CD14-positive monocyte (primary cell): ENCODE measurements at regions not wholly inside any gene's neighbourhood (a gene's known extent, or its start where the extent isn't known, plus 50 kb on each side); places are given as distances from the start of the nearest gene placed in this dataset.
"Not testable (repeated sequence)": the region's sequence is repeated elsewhere in the genome, so short reads cannot be mapped to it uniquely, and the experiment has no call there.

Source experiments
- DNase-seq, 3 donors: peaks; one replicate each; pipeline ENCODE4 v3.0.0-alpha.2; 2011 to 2022
- H2AFZ ChIP-seq: 2 replicates; pipeline ENCODE4 v1.6.0; 2012; ENCODE audit warnings: mild to moderate bottlenecking, low read depth, low read length, inconsistent platforms; ENCODE audit not compliant: insufficient read depth, poor library complexity, severe bottlenecking
- H3K27ac ChIP-seq, 2 donors: 1 replicate in 1 of 2; 2 replicates in 1 of 2; pipeline ENCODE4 v1.5.1; 2012 to 2013; ENCODE audit warnings: low read length in 2 of 2, control low read depth in 1 of 2, inconsistent platforms in 1 of 2, low read depth in 1 of 2, mild to moderate bottlenecking in 1 of 2
- H3K27me3 ChIP-seq, 2 donors: one replicate each; pipeline versions ENCODE4 v1.6.0 to v1.6.1; 2011 to 2013; ENCODE audit warnings: low read length in 2 of 2; ENCODE audit not compliant: control insufficient read depth in 2 of 2, insufficient read depth in 2 of 2
- H3K36me3 ChIP-seq, 2 donors: replicated peaks in 1 of 2; 1 replicate in 1 of 2; 2 replicates in 1 of 2; pipeline versions ENCODE4 v1.5.1 to v1.6.1; 2012 to 2013; ENCODE audit warnings: low read length in 2 of 2, control low read depth in 1 of 2, inconsistent platforms in 1 of 2, mild to moderate bottlenecking in 1 of 2; ENCODE audit not compliant: insufficient read depth in 2 of 2, control insufficient read depth in 1 of 2
- H3K4me1 ChIP-seq, 2 donors: 1 replicate in 1 of 2; 2 replicates in 1 of 2; pipeline versions ENCODE4 v1.5.1 to v1.6.1; 2012 to 2013; ENCODE audit warnings: low read length in 2 of 2, control low read depth in 1 of 2, inconsistent platforms in 1 of 2, mild to moderate bottlenecking in 1 of 2, moderate library complexity in 1 of 2; ENCODE audit not compliant: insufficient read depth in 2 of 2, control insufficient read depth in 1 of 2
- H3K4me2 ChIP-seq: replicated peaks from 2 replicates; pipeline ENCODE3; 2012; ENCODE audit warnings: low read length, moderate library complexity, mild to moderate bottlenecking; ENCODE audit not compliant: poor library complexity, severe bottlenecking; ENCODE audit errors: extremely low read depth
- H3K4me3 ChIP-seq, 3 experiments: fragments of 200-600 bp in 1 of 3; sonication (generic) in 1 of 3; replicated peaks in 1 of 3; 1 replicate in 2 of 3; 2 replicates in 1 of 3; pipeline ENCODE4 v1.5.1; 2011 to 2013; ENCODE audit warnings: low read length in 3 of 3, mild to moderate bottlenecking in 3 of 3, control low read depth in 2 of 3, low read depth in 2 of 3, inconsistent platforms in 1 of 3, moderate library complexity in 1 of 3
- H3K79me2 ChIP-seq: 2 replicates; pipeline ENCODE4 v1.6.0; 2012; ENCODE audit warnings: mild to moderate bottlenecking, control low read depth, inconsistent platforms, low read length, moderate library complexity; ENCODE audit not compliant: insufficient read depth
- H3K9ac ChIP-seq: 2 replicates; pipeline ENCODE4 v1.6.0; 2017; ENCODE audit warnings: low read length, mild to moderate bottlenecking; ENCODE audit not compliant: insufficient read depth, poor library complexity, severe bottlenecking
- H3K9me3 ChIP-seq, 2 donors: replicated peaks in 1 of 2; 1 replicate in 1 of 2; 2 replicates in 1 of 2; pipeline versions ENCODE4 v1.5.1 to v1.6.1; 2012 to 2013; ENCODE audit warnings: low read length in 2 of 2, control low read depth in 1 of 2; ENCODE audit not compliant: control insufficient read depth in 1 of 2, insufficient read depth in 1 of 2
- H4K20me1 ChIP-seq: 2 replicates; pipeline ENCODE4 v1.6.0; 2012; ENCODE audit warnings: mild to moderate bottlenecking, low read length, control low read depth, moderate library complexity; ENCODE audit not compliant: insufficient read depth
- H3K27ac Mint-ChIP-seq, 7 donors: one replicate each; pipeline ENCODE4 v1.8.0; 2020; ENCODE audit warnings: mild to moderate bottlenecking in 7 of 7, mixed read lengths in 7 of 7, moderate library complexity in 6 of 7, inconsistent platforms in 2 of 7
- H3K27me3 Mint-ChIP-seq, 3 donors: one replicate each; pipeline ENCODE4 v1.8.0; 2021 to 2022; ENCODE audit warnings: low read depth in 3 of 3, mild to moderate bottlenecking in 3 of 3, mixed read lengths in 3 of 3, moderate library complexity in 3 of 3, inconsistent platforms in 1 of 3
- H3K36me3 Mint-ChIP-seq, 2 donors: one replicate each; pipeline ENCODE4 v1.8.0; 2020; ENCODE audit warnings: mixed read lengths in 2 of 2, inconsistent platforms in 1 of 2, mild to moderate bottlenecking in 1 of 2
- H3K4me1 Mint-ChIP-seq: one replicate; pipeline ENCODE4 v1.8.0; 2020; ENCODE audit warnings: mild to moderate bottlenecking, mixed read lengths
- H3K4me3 Mint-ChIP-seq, 2 donors: one replicate each; pipeline ENCODE4 v1.8.0; 2020; ENCODE audit warnings: mild to moderate bottlenecking in 2 of 2, mixed read lengths in 2 of 2, moderate library complexity in 1 of 2
- H3K9me3 Mint-ChIP-seq, 7 donors: one replicate each; pipeline ENCODE4 v1.8.0; 2020 to 2022; ENCODE audit warnings: mixed read lengths in 7 of 7, mild to moderate bottlenecking in 6 of 7, moderate library complexity in 6 of 7, inconsistent platforms in 2 of 7
- CTCF ChIP-seq: fragments of 200-600 bp; IDR thresholded peaks from one replicate; pipeline ENCODE4 v1.8.0; 2022; ENCODE audit warnings: antibody characterized with exemption, mild to moderate bottlenecking
- WGBS: methylation state at CpG from one replicate; pipeline ENCODE4 v1.1.5; 2013; ENCODE audit warnings: missing lambda C conversion rate; ENCODE audit not compliant: insufficient coverage; 5-methylcytosine and 5-hydroxymethylcytosine counted together
- intact Hi-C, 2 donors: fragments of 100-400 bp; cut with micrococcal nuclease; formaldehyde crosslinking; loops; one replicate each; pipeline versions ENCODE4 v1.15.0 to v1.15.1; 2023

- intact Hi-C loops = no loop called here
- no peak overlapping the region for H3K4me2 ChIP-seq
- Mint-ChIP-seq H3K4me1 (no peaks in the 10 kb centered on the region), H3K4me3 (no peak overlapping the region), H3K27ac (no peak overlapping the region), H3K36me3 (no peaks in the 10 kb centered on the region), H3K9me3 (peaks cover 0 to 8% (median 3%) of the 10 kb centered on the region in 7 donors), H3K27me3 (peaks cover 1 to 4% (median 3%) of the 10 kb centered on the region in 3 donors)
- H4K20me1 ChIP-seq = no peaks in the 10 kb centered on the region
- no peaks in the 10 kb centered on the region for H3K79me2 ChIP-seq
- no peak overlapping the region for H2AFZ ChIP-seq
- no peak overlapping the region for H3K4me3 ChIP-seq
- H3K4me1 ChIP-seq = no peaks in the 10 kb centered on the region
- no peak for DNase-seq
- WGBS = 83% methylated on average over 1 of the region's 2 CpGs
- no peak overlapping the region for H3K27ac ChIP-seq
- H3K36me3 ChIP-seq = no peaks in the 10 kb centered on the region
- H3K9me3 ChIP-seq = no peaks in the 10 kb centered on the region
- no peak overlapping the region for H3K9ac ChIP-seq
- no peak for TF ChIP-seq CTCF
- H3K27me3 ChIP-seq = no peaks in the 10 kb centered on the region
Observed at GRCh38 chr15:96165775-96166174, 164.7 kb upstream of the NR2F2 start.

DNA sequence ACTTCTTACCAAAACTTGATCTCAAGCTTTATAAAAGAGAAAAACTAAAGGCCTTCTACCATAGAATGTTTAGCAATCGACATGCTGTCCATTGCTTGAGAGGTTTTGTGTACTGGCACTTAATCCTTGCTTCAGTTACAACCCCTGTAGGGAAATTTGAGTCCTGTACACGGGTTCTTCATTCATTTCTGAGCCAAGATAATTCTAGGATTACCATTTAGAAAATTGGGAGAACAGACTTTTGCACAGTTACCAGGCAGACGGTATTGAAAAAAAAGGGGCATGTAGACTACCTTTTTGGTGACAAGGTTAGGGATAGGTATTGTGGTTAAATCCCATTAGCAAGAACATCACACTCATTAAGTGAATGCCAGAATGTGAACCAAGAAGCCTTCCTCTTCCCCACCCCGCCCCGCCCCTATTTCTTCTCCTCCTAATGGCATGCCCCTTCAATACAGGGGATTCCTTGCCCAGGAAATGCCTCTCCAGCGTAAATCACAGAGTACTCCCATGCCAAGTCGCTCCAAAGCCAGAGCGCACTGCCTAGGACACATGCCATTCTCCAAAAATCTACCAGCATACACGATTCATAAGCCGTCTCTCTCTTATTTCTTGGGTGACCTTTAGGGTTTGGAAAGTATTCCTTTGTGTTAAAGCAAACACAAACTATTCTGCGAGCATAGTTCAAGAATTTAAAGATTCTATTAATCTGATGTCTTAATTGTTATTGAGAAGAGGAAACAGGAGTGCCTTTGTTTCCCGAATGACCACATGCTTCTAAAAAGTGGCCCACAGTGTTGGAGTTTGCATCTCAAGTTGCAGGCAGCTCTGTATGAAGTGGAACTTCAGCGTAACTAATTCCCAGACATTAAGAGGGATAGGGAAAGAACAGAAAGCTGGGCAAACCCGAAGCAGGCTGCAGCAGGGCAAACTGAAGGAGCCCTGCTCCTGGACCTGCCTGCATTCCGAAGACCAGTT lies 164.0 kb upstream of the NR2F2 start:
- Mint-ChIP-seq H3K27me3 (peaks cover 1 to 4% (median 3%) of the 10 kb centered on the region in 3 donors), H3K4me1 (no peaks in the 10 kb centered on the region), H3K27ac (no peak overlapping the region), H3K4me3 (no peak overlapping the region), H3K9me3 (peaks cover 0 to 9% (median 3%) of the 10 kb centered on the region in 7 donors), H3K36me3 (no peaks in the 10 kb centered on the region)
- H3K4me3 ChIP-seq = no peak overlapping the region
- no peaks in the 10 kb centered on the region for H3K4me1 ChIP-seq
- no peak for DNase-seq
- intact Hi-C loops = no loop called here
- no peaks in the 10 kb centered on the region for H3K79me2 ChIP-seq
- no peak overlapping the region for H3K9ac ChIP-seq
- no peak overlapping the region for H3K4me2 ChIP-seq
- 56% methylated on average over 5 of the region's 15 CpGs for WGBS
- no peaks in the 10 kb centered on the region for H3K36me3 ChIP-seq
- no peak overlapping the region for H3K27ac ChIP-seq
- TF ChIP-seq CTCF = no peak
- no peaks in the 10 kb centered on the region for H4K20me1 ChIP-seq
- no peak overlapping the region for H2AFZ ChIP-seq
- no peaks in the 10 kb centered on the region for H3K27me3 ChIP-seq
- no peaks in the 10 kb centered on the region for H3K9me3 ChIP-seq

DNA sequence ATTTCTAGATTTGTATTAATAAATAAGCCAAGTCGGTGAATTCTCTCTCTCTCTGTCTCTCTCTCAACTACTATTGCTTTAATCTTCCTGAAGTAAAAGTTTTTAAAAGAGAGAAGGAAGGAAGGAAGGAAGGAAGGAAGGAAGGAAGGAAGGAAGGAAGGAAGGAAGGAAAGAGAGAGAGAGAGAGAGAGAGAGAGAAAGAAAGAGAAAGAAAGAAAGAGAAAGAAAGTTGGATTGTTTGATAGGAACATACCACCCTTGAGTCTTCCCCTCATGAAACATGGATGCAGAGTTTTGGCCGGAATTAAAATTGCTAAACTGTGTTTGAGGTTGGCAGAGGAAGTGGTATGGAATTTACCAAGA lies 159.9 kb upstream of the NR2F2 start:
- H4K20me1 ChIP-seq, H3K4me2 ChIP-seq, H3K36me3 ChIP-seq, H3K9me3 Mint-ChIP-seq, H3K27ac ChIP-seq, H3K27me3 Mint-ChIP-seq, H3K9me3 ChIP-seq, H3K4me3 ChIP-seq, H2AFZ ChIP-seq, H3K4me3 Mint-ChIP-seq, H3K4me1 Mint-ChIP-seq, H3K79me2 ChIP-seq, intact Hi-C loops, H3K4me1 ChIP-seq, DNase-seq, H3K36me3 Mint-ChIP-seq, H3K27me3 ChIP-seq, H3K27ac Mint-ChIP-seq, H3K9ac ChIP-seq: not testable (repeated sequence)
- WGBS = no CpG with 5 or more reads among the region's 2 CpGs
